ENCODE measurements at regions not wholly inside any gene's neighbourhood (a gene's known extent, or its start where the extent isn't known, plus 50 kb on each side); places are given as distances from the start of the nearest gene placed in this dataset.

DNA sequence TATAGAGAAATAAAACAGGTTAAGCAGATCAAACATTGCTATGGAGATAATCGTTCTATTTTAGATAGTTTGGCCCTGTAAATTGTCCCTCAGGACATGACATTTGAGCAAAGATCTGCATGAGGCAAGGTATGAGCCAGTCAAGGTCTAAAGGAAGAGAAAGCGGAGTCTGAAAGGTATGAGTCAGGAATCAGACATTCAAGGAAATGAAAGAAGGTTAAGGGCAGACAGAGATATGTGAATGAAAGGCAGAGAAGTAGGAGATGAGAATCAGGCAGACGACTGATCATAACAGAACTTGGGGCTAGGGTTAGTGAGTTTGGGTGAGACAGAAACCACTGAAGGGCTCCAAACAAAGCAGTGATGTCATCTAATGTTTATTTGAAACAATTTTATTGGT is 775.8 kb downstream of the MAFB start:
- no peak for DNase-seq (ENCODE audit: low read depth in 3 of 3)

DNA sequence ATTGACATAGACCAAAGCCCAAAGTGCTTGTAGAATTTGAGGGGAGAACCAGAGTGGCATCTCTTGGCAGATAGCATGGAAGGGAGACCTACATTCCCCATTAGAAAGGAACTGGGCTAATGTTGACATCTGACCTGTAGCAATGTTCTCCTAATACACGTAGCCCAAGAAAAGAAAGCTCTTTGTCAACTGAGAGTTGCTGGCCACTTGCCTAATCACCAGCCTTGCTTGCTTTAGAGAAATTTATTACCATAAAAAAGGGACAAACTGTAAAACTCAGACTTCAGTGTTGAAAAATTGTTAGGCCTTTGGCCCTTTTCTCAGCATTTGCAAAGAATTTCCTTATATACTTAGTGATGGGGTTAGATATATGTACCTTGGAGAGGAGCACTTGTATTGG is 777.5 kb downstream of the MAFB start:
- no peak for DNase-seq (ENCODE audit: low read depth in 3 of 3)

DNA sequence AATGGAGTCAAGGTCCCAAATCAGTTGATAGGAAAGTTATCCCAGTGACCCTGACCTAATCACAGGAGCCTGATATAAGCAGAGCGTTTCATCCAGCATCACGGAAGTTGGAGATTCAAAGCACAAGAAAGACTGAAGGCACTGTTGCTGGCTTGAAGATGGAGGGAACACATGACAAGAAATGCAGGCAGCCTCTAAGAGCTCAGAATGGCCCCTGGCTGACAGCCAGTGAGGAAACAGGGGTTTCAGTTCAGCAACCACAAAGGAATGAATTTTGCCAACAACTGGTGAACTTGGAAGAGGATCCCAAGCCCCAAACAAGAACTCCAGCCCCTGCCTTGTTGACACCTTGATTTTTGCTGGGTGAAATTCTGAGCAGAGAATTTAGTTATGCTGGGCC is 778.5 kb downstream of the MAFB start:
- DNase-seq (ENCODE audit: low read depth in 3 of 3): no peak

DNA sequence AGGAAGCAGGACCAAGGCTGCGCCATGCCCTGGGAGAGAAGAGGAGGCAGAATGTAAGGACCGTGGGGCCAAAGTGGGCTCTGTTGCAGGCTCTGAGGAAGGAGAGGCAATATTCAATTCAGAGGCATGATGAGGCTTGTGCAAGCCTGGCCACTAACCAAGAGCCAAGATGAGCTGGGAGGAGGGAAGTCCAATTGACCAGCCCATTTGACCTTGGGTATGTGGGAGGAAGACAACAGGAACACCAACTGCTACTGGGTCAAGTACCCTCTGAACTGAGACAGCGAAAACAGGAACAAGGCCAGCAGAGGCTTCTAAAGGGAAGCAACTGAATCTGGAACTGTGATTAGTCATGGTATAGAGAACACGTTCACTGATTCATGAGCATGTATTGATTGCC is 779.6 kb downstream of the MAFB start:
- no peak for DNase-seq (ENCODE audit: low read depth in 3 of 3)

DNA sequence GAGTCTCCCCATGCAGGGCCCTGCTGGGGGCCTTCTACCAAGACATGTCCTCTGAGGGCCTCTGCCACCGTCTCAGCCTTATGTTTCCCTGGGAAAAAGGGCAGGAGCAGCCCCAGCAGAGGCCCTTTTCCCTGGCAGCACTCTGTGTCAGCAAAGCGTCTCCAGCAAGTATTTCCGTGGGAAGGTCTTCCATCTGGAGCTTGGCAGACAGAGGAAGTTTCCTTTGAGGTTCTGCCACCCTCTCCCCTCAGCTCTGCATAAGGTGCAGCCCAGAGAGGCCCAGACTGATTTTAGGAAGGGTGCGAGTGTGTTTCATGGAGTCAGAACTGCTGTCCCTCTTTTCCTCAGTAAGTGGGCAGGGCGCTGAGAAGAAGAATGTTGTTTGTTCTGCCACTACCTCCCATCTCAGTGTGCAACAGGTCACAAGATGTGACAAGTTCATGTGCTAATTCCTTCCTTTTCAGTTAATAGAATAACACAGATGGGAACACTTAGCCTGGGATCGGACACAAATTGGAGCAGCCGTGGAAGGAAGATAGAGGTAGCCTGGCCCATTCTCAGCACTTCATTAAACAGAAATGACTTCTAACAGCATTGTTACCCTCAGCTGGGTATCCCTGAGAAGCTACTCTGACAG is 784.4 kb downstream of the MAFB start:
- no peak for DNase-seq (ENCODE audit: low read depth in 3 of 3)

DNA sequence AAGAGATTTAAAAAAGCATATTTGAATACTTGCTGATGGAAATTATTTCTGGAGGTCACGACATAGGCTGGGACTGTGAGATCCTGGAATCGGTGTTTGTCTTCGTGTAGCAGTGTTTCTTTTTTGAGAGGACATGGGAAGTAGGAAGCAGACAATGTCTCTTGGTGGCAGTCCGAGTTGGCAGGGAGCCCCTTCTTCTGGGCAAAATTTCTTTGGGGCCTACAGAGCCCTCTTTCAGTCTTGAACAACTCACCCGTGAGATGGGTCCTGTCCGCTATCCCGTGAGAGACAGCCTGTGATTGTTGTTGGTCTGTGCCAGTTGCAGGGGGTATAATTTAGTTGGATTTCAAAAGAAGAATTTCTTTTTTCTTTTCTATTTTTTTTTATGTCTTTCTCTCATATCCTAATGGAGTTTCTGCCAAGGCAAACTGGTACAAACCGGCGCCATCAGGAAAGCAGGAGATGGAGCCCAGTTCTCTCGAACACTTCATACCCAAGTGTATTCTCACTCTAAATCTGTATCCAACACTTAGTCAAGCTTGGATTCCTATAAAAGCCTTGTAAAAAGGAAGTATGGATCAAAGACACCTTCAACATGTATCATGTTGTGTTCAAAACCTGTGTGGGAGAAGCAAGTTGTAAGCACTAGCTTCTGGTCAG is 785.1 kb downstream of the MAFB start:
- no peak for DNase-seq (ENCODE audit: low read depth in 3 of 3)

DNA sequence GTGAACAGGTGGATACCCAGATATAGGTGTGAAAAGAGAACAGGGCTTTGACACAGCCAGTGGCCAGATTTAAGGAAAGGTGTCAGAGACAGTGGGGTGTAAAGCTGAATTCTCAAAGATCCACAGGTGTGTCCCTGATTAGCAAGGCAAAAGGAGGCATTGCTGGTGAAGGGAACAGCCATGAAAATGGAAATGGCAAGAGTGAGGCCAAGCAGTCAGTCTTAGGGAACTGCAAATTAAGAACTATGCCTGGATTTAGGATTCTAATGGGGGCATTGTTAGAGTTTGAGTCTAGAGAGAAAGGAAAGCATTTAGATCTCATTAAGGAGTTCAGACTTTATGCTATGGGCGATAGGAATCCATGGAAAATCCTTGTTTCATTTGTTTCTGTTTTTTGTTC is 789.2 kb downstream of the MAFB start:
- DNase-seq (ENCODE audit: low read depth in 3 of 3): no peak

DNA sequence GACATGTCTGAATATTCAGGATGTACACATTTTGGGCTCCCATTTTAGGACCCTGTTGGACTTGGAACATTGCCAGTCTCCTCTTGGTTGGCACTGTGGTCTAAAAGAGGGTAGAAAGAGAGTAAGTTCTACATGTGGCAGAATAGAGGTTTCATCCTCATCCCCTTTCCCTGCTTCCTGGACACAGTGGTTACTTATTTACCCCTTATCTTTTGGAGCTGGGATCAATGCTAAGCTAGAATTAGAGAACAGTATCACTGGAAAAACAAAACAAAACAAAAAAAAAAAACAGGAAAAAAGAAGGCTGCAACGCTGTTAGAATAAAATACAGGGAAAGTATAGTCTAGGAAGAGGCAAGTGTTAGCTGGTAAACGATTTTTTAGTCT is 790.6 kb downstream of the MAFB start:
- no peak for DNase-seq (ENCODE audit: low read depth in 3 of 3)

DNA sequence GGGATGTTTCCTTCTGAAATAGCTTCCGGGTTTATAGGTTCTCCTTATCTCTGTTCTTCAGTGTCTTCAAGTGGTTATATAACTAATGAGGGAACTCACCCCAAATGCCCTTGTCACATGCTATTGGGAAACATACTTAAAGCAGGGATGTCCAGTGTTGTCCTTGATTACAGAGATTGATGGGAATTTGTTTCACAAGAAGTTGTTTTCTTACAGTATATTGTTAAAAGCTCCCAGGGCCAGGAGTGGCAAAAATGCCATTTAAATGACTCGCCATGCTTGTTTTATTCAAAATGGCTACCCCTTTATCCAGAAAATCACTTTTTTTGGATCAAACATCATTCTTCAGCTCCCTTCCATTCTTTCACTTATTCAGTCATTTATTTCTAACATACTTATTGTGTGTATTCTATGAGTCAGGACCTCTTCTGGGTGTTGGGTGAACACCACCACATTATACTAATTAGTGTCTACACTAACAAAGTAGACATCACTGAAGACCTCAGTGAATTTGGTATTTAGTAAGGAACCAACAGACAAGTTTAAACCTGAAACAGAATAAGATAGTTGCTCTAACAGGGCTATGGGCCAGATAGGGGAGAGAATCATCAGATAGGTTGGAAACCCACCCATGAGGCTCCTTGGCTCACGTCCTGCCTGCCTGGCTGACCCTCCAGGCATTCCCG is 791.1 kb downstream of the MAFB start:
- DNase-seq (ENCODE audit: low read depth in 3 of 3): no peak

DNA sequence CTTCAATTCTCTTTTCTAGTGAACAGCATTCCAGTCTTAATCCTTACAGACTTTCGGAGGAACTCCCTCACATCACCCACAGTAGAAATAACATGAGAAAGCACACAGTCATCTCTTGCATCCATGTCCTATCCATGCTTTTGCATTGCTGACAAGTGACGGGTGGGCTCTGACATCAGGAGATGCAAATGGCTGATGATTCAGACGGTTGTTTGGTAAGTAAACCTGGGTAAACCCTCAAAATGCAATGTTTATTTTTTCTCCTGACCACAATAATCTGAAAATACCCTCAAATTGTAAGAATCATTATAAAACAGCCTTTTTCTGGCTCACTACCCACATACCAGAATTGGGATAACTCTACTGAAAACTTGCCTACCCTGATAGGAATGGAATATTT is 792.0 kb downstream of the MAFB start:
- no peak for DNase-seq (ENCODE audit: low read depth in 3 of 3)

DNA sequence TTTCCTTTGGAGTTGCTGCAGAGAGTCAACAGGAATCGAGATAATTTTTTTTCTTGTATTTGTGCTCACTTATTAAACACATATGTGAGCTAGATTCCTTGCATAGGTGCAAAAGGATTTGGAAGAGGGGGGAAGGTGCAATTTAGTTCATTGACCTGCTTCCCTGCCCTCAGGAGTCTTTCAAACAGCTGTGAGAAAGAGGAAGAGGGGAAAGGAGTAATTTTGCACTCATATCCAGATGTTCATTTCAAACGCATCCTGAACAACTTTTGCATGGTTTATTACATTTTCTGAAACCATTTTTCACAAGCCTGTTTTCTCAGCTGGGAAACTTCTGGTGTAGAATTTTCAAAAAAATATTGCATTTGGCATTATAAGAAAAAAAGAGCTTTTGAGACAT is 795.0 kb downstream of the MAFB start:
- DNase-seq (ENCODE audit: low read depth in 3 of 3): no peak

DNA sequence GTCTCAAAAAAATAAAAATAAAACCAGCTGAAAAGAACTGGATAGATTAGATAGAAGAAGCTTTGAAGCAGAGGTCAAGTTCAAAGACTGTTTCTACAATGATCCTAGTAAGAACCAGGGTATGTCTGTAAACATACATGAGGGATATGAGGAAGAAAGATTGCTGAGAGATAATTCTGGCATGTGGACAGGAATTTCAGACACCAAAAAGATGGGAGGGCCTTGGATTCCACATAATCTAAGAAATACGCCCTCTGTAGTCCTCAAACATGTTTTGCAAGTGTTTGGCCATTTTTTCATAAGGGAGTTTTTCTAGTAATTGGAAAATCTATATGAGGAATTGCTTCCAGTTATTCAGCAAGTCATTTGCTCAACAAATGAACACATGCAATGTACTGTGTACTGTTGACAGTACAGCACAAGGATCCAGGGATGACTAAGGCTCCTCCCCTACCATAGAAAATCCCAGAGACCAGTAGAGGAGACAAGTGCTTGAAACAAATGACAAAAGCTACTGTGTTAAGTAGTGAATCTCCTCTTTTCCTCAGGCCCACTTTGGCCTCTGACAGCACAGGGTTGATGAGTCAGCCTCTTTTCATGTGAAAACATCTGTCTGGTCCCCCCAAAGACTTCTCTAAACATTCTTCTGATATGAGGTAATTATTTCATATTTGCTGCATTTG is 795.9 kb downstream of the MAFB start:
- no peak for DNase-seq (ENCODE audit: low read depth in 3 of 3)

DNA sequence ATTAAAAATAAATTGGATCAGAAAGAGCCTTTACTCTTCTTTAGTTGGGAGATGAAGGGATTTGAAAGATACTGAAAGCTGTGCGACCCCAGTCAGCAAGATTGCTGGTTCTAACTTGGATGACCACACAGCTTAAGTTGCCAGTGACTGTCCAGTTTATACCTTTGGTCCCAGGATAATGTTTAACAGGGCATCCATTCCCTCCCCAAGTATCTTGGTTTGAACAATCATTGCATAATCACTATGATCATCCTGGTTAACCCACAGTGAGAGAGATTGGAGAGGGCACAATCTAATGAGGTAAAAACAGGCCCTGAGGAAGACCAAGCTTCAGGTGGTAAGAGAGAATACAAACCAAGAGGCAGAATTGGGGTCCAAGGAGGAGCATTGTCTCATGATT is 798.3 kb downstream of the MAFB start:
- DNase-seq (ENCODE audit: low read depth in 3 of 3): no peak

DNA sequence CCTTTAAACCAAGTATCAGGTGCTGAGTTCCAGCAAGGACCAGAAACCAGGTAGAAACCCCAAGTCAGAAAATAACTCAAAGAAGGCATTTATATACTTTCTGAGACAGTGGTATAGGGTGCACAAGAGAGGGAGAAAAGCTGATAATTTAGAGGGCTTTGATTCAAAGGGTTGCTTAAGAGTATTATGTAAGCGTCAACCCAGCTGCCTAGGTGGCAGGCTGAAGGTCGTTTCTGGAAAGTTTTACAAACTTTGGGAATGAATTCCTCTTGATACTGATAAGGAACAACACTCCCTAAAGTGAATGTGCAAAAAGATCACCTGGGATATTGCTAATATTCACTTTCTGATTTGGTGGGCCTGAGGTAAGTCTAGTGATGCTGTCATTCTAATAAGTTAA is 800.7 kb downstream of the MAFB start:
- no peak for DNase-seq (ENCODE audit: low read depth in 3 of 3)

DNA sequence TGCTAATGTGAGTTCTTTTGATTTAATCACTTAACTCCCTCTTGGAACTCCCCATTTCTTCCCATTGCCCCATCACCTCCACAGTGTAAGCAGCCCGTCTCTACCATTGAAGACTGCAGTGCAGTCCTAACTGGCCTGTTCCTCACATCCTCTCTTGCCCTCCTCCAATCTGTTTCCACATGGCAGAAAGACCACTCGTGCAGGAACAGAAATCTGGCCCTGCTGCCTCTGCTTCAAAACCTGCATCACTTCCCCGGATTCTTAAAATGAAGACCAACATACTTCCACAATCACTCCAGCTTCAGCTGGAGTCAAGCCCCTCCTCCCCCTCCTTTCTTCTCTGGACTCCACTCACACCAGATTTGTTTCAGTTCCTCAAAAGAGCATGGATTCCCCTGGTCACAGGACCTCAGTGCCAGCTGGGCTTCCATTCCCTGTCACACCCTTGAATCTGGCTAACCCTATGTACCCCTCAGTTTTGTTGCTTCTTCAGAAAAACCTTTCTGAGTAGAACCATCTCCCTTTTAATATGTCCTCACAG is 802.3 kb downstream of the MAFB start:
- no peak for DNase-seq (ENCODE audit: low read depth in 3 of 3)

DNA sequence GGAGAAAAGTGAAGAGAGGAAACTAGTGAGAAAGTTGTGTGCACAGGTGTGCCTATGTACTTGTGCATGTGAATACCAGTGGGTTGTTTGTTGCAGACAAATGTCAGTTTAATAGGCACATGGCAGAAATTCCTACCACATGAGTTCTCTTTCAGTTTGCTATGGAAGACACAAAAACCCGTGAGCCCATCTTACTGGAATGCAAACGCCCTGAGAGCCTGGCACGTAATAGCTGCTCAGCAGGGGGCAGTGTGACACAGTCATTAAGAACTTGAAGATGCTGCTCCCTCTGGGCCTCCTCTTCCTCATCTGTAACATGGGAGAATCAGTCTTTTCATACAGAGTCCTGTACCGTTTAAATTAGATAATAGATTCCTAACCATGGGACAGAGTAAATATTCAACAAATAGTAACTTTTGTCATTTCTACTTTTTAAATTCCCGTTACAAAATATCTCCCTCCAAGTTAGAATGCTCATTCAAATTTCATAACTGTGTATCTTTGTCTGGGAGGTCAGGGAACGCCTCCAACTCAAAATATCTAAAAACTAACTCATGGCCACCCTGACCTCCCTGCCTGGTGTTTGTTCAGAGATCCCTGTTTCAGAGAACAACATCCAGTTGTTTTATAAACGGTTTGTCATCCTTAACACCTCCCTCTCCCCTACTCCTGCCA is 802.9 kb downstream of the MAFB start:
- peak in 1 of 3 experiments; percentile 8 for DNase-seq (ENCODE audit: low read depth in 3 of 3)

DNA sequence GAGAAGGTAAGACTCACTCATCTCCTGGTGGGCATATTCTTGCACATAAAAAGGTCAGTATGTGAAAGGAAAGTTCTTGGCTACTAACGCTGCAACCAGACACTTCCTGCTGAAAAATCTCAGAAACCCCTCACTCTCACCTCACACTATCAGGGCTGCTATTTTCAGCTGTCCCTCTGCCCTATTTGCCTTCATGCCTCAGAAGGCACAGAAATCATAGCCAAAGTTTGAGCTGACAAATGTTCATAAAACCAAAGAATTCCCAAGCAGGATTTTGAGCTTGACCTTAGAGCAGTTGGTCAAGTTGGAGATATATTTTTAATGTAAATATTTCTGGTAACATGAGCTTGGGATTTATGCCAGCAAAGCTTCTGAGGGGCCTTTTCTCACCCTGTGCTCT is 806.2 kb downstream of the MAFB start:
- no peak for DNase-seq (ENCODE audit: low read depth in 3 of 3)

DNA sequence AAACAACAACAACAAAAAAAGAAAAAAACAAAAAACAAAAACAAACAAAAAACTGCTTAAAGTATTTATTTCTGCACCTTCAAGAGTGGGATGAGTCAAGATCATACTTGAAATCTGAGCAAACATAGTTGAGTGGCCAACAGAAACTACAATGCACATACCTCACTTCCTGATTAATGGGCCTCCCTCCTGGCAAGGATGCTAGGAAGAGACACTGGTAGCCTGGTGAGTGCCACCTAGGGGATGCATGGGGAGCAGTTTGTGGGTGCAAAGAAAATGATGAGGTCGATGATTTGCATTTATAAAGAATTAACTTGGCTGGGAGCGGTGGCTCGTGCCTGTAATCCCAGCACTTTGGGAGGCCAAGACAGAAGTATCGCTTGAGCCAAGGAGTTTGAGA is 808.1 kb downstream of the MAFB start:
- DNase-seq (ENCODE audit: low read depth in 3 of 3): no peak

DNA sequence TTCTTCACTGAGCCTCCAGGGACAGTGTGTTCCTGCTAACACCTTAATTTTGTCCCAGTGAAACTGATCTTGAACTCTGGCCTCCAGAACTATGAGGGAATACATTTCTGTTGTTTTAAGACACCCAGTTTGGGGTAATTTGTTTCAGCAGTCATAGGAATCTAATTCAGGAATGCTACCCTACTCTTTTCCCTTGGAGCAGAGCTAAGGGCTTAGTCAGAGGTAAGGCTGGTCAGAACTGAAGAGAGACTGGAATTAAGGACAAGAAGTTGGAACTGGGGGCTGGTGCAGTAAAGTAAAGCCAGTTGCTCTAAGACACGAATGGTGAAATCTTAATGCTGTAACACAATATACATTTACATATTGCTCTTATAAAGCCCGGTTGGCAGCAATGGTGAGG is 809.7 kb downstream of the MAFB start:
- no peak for DNase-seq (ENCODE audit: low read depth in 3 of 3)

DNA sequence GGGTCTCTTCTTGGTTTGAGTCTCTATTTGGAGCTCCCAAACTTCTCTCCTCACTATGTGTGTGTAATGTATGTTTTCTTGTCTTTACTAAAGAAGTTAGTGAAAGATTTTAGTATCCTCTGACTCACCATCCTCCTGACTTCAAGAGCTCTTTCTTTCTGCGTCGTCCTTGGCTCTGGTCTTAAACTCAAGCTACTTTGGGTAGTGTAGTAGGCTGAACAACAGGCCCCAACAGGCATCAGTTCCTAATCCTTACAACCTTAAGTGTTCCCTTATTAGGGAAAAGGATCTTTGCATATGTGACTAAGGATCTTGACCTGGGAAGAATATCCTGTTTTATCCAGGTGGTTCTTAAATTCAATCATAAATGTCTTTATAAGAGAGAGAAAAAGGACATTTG is 810.2 kb downstream of the MAFB start:
- DNase-seq (ENCODE audit: low read depth in 3 of 3): no peak

DNA sequence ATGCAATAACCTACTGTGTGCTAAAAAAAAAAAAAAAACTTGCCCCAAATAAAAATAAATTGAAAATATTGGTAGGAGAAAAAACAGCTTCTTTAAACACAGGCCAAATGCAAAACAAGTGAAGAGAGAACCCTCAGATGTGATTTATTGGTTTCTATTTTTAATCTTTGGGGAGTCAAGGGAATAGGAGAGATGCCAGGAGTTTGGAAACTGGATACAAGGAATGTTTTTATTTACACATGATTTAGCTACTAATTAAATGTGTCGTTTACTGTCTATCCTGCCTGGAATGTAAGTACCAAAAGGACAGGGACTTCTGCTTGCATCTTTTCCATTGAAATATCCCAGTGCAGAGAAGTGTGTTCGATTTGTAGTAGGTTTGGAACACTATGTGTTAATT is 810.7 kb downstream of the MAFB start:
- no peak for DNase-seq (ENCODE audit: low read depth in 3 of 3)

DNA sequence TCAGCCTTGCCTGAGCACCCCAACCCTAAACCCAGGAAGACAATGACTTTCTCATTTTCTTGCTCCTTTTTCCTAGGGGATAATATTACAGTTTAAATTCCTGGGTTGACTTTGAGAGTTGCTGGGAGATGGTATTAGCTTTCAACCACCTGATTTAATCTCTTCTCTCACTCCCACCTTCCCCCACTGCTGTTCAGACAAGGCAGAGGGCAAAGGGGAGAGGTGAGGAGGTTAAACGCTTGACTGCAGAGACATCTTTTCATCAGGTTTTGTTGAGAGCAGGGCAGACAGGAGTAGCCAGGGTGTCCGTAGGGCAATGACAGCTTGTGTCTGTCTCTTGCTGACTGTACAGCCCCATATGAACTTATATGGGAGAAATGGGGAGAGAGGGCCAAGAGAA is 811.2 kb downstream of the MAFB start:
- DNase-seq (ENCODE audit: low read depth in 3 of 3): no peak

Data from stimulated activated CD4-positive, alpha-beta T cell treated with anti-CD3 and anti-CD28 coated beads, TNF-alpha, amount 100 ng/mL, for 24 hours (primary cell).